GM10248 (cell line): ENCODE measurements at regions not wholly inside any gene's neighbourhood (a gene's known extent, or its start where the extent isn't known, plus 50 kb on each side); places are given as distances from the start of the nearest gene placed in this dataset.

Experiments used
- CTCF ChIA-PET: fragments of 300-600 bp; sonication (Branson Sonifier 250); formaldehyde crosslinking; extraction: SDS; loops from one replicate; lab custom pipeline; 2021; ENCODE audit warnings: antibody characterized with exemption; lab: Yijun Ruan, JAX
- POLR2A ChIA-PET: fragments of 350-650 bp; sonication (Branson Sonifier 250); formaldehyde crosslinking; extraction: SDS; loops from one replicate; lab custom pipeline; 2020; ENCODE audit warnings: antibody characterized with exemption; lab: Yijun Ruan, JAX
- DNase-seq: peaks from one replicate; pipeline ENCODE4 v3.0.0; 2012; ENCODE audit errors: extremely low spot score
- TF ChIP-seq, protein P1 (sequence below): IDR thresholded peaks from 2 replicates; pipeline ENCODE4 v1.5.1; 2012; ENCODE audit warnings: mild to moderate bottlenecking, low read depth; ENCODE audit errors: extremely low read depth, missing control alignments, control extremely low read depth

DNA sequence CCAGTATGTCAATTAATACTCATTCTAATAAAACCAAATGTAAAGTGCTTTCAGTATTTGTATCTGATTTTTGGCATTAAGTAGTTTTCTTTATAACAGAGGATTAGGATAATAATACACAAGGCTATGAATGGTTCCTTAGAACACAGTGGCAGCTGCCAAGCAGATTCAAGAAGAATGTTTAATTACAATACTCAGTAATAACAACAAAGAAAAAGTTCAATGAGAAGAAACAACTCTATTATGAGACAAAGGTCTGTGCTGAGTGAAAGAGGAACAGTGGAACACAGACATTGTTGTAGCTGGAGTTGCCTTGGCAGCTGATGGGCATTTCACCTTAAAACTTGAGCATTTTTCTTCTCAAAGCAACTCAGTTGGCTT lies 502.6 kb upstream of the NR3C2 start:
- no peak for DNase-seq
- ChIA-PET CTCF (interaction anchor here (1.3 to 1.9 kb wide), 2 partner anchors 8 to 16 kb away, joined by 3 to 8 read pairs; no protein-coding TSS in a partner anchor), POLR2A (no interaction called here)
- TF ChIP-seq, protein P1, sequence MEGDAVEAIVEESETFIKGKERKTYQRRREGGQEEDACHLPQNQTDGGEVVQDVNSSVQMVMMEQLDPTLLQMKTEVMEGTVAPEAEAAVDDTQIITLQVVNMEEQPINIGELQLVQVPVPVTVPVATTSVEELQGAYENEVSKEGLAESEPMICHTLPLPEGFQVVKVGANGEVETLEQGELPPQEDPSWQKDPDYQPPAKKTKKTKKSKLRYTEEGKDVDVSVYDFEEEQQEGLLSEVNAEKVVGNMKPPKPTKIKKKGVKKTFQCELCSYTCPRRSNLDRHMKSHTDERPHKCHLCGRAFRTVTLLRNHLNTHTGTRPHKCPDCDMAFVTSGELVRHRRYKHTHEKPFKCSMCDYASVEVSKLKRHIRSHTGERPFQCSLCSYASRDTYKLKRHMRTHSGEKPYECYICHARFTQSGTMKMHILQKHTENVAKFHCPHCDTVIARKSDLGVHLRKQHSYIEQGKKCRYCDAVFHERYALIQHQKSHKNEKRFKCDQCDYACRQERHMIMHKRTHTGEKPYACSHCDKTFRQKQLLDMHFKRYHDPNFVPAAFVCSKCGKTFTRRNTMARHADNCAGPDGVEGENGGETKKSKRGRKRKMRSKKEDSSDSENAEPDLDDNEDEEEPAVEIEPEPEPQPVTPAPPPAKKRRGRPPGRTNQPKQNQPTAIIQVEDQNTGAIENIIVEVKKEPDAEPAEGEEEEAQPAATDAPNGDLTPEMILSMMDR: no peak

DNA sequence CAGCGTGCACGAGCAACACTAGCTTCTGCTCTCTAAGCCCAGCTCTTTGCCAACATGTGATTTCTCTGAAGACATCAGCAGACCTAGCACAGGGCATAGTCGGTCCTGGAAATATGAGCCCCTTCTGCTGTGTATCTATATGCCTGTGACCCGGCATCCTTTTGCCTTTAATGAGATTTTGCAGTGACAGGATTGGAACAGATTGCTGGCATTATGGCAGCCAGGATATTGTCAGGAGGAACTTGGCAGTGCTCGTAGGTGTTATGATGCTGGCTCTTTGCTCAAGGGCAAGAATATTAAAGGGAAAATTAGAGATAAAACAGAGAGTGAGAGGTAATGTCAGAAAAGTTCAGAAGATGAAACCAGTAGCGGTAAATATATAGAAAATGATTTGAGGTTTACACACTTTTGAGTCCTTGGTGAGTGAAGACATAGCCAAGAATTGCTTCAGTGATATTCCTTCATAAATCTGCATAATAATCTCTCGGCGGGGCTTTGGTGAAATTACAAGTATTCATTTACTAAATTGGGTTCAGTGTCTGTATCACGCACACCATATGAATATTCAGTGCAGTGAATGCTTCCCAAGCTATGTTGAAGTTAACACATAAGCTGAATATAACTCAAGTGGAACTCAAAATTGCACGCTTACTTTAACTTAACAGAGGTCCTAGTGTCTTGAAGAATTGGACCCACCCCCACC lies 502.1 kb upstream of the NR3C2 start:
- TF ChIP-seq, protein P1: no peak
- ChIA-PET POLR2A (no interaction called here), CTCF (no interaction called here)
- DNase-seq: no peak

DNA sequence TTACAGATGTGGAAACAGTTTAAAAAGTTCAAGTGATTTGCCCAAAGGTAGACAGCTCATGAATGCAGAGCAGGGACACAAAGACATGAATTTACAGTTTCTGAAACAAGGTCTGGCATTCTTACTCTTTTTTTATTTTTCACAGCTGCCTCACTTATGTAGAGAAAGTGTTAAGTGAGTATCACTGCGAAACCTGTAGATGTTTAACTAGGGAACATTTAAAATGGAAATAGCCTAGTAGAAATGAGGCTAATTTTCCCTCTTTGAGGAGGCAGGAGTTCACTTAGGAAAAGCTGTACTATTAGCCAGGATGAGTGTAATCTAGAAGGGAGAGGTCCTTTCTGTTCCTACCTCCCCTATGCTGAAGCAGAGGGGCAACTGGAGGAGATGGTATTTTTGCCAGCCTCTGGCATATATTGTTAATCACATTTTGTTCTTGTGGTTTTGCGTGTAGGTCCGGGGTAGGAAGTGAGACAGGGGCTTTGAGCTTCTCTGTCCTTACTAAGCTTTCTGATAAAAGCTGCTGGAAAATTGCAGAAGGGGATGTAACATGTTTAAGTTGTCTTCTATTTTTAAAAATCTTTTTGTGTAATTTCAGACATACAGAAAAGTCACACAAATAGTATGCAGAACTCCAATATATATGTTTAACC lies 492.8 kb upstream of the NR3C2 start:
- TF ChIP-seq, protein P1: no peak
- ChIA-PET POLR2A (no interaction called here), CTCF (interaction anchor here (1.4 to 2.4 kb wide), 2 partner anchors 11 kb away, joined by 3 to 12 read pairs; no protein-coding TSS in a partner anchor)
- no peak for DNase-seq

DNA sequence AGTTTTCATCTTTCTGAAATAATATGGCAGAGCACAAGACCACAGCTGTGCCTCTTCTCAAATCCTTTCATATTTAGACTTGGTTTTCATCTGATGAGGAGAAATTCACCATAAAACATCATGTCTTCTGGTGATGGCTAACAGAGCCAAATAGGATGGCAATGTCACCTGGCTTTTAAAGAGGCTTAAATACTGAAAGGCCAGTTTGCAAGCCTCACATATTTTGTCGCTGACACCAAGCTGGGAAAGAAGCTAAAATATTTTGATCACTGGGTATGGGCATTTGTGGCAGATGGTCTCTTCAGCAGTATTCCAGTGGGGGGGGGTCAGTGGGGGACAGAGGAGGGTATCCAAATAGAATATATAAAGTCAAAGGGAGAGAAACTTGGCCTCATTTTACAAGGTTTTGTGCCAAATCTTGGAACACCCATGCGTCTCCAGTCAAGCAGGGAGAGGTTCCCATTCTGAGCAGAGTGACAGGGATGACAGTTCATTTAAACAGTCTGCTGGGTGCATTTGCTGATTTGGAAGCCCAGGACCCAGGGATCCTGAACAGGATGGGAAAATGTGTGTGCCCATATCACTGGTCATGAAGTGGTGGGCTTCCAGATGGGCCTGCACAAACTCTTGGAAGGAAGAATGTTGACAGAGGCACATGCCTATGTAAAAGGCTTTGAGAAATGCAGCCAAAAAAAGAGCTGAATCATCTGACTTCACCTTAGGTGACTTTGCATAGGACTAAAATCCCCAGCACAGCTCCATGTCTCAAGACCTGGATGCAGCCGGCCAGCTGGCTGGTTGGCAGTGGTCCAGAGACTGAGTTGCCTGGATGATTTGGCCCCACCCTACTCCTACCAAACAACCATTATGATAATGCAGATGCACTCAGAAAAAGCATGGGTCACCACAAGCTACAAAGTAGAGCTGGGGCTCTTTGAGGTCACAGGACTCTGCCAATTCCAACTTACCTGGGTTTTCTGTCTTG lies 484.4 kb upstream of the NR3C2 start:
- ChIA-PET POLR2A (no interaction called here), CTCF (interaction anchor here (1.0 to 3.6 kb wide), 3 partner anchors 9 to 26 kb away, joined by 3 to 12 read pairs (median 4); no protein-coding TSS in a partner anchor)
- DNase-seq: no peak
- TF ChIP-seq, protein P1: no peak

DNA sequence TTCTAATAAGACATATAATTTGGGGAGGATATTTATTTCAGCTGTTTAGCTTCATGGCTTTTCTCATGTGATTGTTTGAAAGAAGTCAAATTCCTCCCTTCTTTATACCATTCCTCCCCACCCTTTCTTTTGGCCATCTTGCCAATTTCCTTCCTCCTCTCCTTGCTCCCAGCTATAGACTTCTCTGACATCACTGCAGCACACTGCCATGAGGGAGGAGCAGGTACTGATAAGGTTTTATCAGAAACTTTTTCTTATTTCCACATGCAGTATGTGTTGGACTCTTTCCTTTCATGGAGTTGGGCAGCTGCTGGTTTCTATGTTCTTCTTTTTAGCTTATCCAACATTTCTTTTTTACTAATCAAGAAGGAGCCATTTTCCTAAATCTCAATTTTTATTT lies 481.7 kb upstream of the NR3C2 start:
- no peak for DNase-seq
- POLR2A ChIA-PET: no interaction called here
- TF ChIP-seq, protein P1: no peak
- CTCF ChIA-PET: interaction anchor here (3.6 kb wide), 1 partner anchor 12 kb away, joined by 12 read pairs; no protein-coding TSS in a partner anchor

DNA sequence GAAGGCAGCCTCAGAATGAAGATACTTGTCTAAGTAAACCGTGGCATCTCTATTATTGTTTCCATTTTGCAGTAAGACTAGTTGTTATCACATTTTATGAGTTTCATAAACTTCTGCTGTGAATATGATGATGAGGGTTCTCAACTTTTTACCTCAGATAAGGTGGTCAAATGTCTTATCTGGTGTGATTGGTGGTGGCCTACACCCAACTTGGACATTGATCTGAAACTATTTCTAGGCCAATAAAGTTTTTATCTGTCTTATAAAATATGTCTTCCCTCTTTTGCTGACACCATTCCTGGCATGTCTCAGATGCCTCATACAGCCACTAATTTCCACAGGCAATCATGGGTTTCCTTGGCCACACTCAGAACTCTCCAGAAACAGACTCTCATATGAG lies 480.3 kb upstream of the NR3C2 start:
- ChIA-PET CTCF (interaction anchor here (1.1 to 3.6 kb wide), 2 partner anchors 9 to 13 kb away, joined by 4 to 12 read pairs; no protein-coding TSS in a partner anchor), POLR2A (no interaction called here)
- TF ChIP-seq, protein P1: no peak
- DNase-seq: no peak
